Spleen (tissue), 7 donors: ENCODE measurements at regions not wholly inside any gene's neighbourhood (a gene's known extent, or its start where the extent isn't known, plus 50 kb on each side); places are given as distances from the start of the nearest gene placed in this dataset.

Experiments used
- CTCF ChIP-seq, 11 experiments: fragments of 200-600 bp in 7 of 11; fragments of 450-650 bp in 4 of 11; sonication (generic) in 4 of 11; IDR thresholded peaks in 8 of 11; conservative IDR thresholded peaks in 3 of 11; 1 replicate in 7 of 11; 2 replicates in 4 of 11; pipeline versions ENCODE4 v1.4.0 to v1.8.0; 2016 to 2021; ENCODE audit warnings: antibody characterized with exemption in 11 of 11, inconsistent platforms in 4 of 11, mild to moderate bottlenecking in 1 of 11
- POLR2A ChIP-seq, 3 donors: fragments of 450-650 bp; IDR thresholded peaks; one replicate each; pipeline ENCODE4 v1.5.1; 2017; ENCODE audit warnings: antibody characterized with exemption in 3 of 3, mild to moderate bottlenecking in 1 of 3
- donor health status: DM: no; HTN: no; CAD: no; lungs with moderate emphysema.
- donor health status: DM: no; HTN: no; CAD: no.
- donor health status: DM: no; HTN: no; CAD: no.

GRCh38 chr14:45757655-45758054 lies 504.7 kb upstream of the MIS18BP1 start:
- no peak for TF ChIP-seq CTCF (IDR thresholded peaks at IDR 0.05 in 8 of 11, conservative IDR thresholded peaks at IDR 0.05 in 3 of 11)
- TF ChIP-seq POLR2A (IDR thresholded peaks at IDR 0.05) = no peak
